ENCODE measurements at regions not wholly inside any gene's neighbourhood (a gene's known extent, or its start where the extent isn't known, plus 50 kb on each side); places are given as distances from the start of the nearest gene placed in this dataset.

GRCh38 chr5:10172247-10172646 lies 77.4 kb downstream of the ATPSCKMT start:
- TF ChIP-seq CTCF (IDR thresholded peaks at IDR 0.05 in 2 of 3, conservative IDR thresholded peaks at IDR 0.05 in 1 of 3; ENCODE audit: borderline replicate concordance in 1 of 3, insufficient read depth in 1 of 3, low read depth in 2 of 3, low read length in 2 of 3): no peak
- TF ChIP-seq CEBPB (IDR thresholded peaks at IDR 0.05; ENCODE audit: low read depth): no peak
